ENCODE measurements at regions not wholly inside any gene's neighbourhood (a gene's known extent, or its start where the extent isn't known, plus 50 kb on each side); places are given as distances from the start of the nearest gene placed in this dataset.

DNA sequence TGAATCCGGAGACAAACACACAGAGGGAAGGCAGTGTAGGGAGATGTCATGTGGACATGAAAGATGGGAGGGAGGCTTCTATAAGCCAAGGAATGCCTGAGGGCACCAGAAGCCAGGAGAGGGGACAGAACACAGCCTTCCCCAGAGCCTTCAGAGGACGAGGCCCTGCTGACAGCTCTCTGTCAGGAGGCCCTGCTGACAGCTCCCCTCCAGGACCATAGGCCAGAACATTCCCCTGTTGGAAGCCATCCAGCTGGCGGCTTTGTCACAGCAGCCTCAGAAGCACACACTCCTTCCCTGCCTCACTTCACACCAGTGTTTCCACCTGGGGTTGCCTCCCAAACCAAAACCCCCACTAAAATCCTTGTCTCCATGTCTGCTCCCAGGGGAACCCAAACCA lies 171.3 kb upstream of the ID2 start:
- no peak for DNase-seq
- Mint-ChIP-seq H3K27me3 (ENCODE audit: insufficient read depth) (peaks cover 6% of the 10 kb centered on the region), H3K4me3 (no peak overlapping the region), H3K36me3 (ENCODE audit: low read depth) (peaks cover 7% of the 10 kb centered on the region), H3K4me1 (peaks cover 5% of the 10 kb centered on the region), H3K27ac (no peak overlapping the region), H3K9me3 (peaks cover 29% of the 10 kb centered on the region)
- H3K27me3 ChIP-seq (ENCODE audit: control insufficient read depth, insufficient read depth, low read length, poor library complexity, severe bottlenecking), result no peaks in the 10 kb centered on the region
- no peak overlapping the region for H3K27ac ChIP-seq (ENCODE audit: low read depth, low read length)
- no peak overlapping the region for H3K4me3 ChIP-seq (ENCODE audit: low read length)
- no peaks in the 10 kb centered on the region for H3K4me1 ChIP-seq (ENCODE audit: control insufficient read depth, insufficient read depth, low read length)
- 89 to 100% methylated on average over 1 to 3 of the region's 3 CpGs for WGBS, 2 experiments (ENCODE audit: insufficient coverage in 1 of 2, insufficient read length in 1 of 2)
- peaks cover 7% of the 10 kb centered on the region for H3K9me3 ChIP-seq (ENCODE audit: control insufficient read depth, low read length)
- H3K36me3 ChIP-seq (ENCODE audit: control insufficient read depth, insufficient read depth, low read length), result no peaks in the 10 kb centered on the region
- TF ChIP-seq, protein P1, sequence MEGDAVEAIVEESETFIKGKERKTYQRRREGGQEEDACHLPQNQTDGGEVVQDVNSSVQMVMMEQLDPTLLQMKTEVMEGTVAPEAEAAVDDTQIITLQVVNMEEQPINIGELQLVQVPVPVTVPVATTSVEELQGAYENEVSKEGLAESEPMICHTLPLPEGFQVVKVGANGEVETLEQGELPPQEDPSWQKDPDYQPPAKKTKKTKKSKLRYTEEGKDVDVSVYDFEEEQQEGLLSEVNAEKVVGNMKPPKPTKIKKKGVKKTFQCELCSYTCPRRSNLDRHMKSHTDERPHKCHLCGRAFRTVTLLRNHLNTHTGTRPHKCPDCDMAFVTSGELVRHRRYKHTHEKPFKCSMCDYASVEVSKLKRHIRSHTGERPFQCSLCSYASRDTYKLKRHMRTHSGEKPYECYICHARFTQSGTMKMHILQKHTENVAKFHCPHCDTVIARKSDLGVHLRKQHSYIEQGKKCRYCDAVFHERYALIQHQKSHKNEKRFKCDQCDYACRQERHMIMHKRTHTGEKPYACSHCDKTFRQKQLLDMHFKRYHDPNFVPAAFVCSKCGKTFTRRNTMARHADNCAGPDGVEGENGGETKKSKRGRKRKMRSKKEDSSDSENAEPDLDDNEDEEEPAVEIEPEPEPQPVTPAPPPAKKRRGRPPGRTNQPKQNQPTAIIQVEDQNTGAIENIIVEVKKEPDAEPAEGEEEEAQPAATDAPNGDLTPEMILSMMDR (conservative IDR thresholded peaks at IDR 0.05), result no peak
- no peak overlapping the region for H3K9ac ChIP-seq (ENCODE audit: extremely low read depth, low read length, poor library complexity, severe bottlenecking)

DNA sequence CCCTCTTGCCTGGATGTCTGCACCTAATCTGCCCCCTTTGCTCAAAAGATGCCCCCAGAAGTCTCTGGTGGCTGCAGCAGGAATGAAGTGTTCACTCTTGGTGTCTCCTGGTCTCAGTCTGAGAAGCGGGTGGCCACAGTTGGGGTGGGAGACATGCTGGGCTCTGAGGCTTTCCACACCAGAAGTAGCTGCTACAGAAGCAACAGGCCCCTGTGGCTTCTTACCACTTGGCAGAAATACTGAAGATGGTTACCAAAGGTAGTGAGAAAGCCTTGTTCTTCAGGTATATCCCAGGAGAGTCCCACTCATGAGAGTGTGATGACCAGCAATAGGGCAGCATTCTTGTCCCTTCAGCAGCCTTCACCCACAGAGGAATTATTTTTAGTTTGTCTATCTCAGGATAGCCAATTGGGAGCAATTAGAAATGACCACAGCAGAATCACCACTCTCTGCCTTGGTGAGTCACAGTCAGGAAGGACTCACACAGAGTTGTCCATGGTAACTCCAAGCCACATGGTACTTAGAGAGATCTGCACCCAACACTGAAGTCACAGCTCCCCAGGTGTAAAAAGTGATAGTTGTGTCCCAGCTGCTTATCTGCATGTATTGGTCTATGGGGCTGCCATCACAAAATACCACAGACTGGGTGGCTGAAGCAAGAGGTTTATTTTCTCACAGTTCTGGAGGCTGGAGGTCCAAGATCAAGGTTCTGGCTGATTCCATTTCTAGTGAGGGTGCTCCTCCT lies 169.8 kb upstream of the ID2 start:
- H3K27ac ChIP-seq (ENCODE audit: low read depth, low read length), result no peak overlapping the region
- peaks cover 7% of the 10 kb centered on the region for H3K4me1 Mint-ChIP-seq
- TF ChIP-seq, protein P1 (conservative IDR thresholded peaks at IDR 0.05), result no peak
- no peak overlapping the region for H3K9ac ChIP-seq (ENCODE audit: extremely low read depth, low read length, poor library complexity, severe bottlenecking)
- WGBS, 2 experiments (ENCODE audit: insufficient coverage in 1 of 2, insufficient read length in 1 of 2), result 88 to 100% methylated on average over 1 of the region's 1 CpG
- H3K4me3 ChIP-seq (ENCODE audit: low read length), result no peak overlapping the region
- H3K9me3 ChIP-seq (ENCODE audit: control insufficient read depth, low read length), result peaks cover 7% of the 10 kb centered on the region
- peaks cover 24% of the 10 kb centered on the region for H3K9me3 Mint-ChIP-seq
- H3K4me3 Mint-ChIP-seq, result no peak overlapping the region
- no peak for DNase-seq
- H3K27me3 ChIP-seq (ENCODE audit: control insufficient read depth, insufficient read depth, low read length, poor library complexity, severe bottlenecking), result no peaks in the 10 kb centered on the region
- peaks cover 6% of the 10 kb centered on the region for H3K27me3 Mint-ChIP-seq (ENCODE audit: insufficient read depth)
- H3K4me1 ChIP-seq (ENCODE audit: control insufficient read depth, insufficient read depth, low read length), result no peaks in the 10 kb centered on the region
- no peak overlapping the region for H3K27ac Mint-ChIP-seq
- H3K36me3 Mint-ChIP-seq (ENCODE audit: low read depth), result peaks cover 4% of the 10 kb centered on the region
- H3K36me3 ChIP-seq (ENCODE audit: control insufficient read depth, insufficient read depth, low read length), result no peaks in the 10 kb centered on the region

DNA sequence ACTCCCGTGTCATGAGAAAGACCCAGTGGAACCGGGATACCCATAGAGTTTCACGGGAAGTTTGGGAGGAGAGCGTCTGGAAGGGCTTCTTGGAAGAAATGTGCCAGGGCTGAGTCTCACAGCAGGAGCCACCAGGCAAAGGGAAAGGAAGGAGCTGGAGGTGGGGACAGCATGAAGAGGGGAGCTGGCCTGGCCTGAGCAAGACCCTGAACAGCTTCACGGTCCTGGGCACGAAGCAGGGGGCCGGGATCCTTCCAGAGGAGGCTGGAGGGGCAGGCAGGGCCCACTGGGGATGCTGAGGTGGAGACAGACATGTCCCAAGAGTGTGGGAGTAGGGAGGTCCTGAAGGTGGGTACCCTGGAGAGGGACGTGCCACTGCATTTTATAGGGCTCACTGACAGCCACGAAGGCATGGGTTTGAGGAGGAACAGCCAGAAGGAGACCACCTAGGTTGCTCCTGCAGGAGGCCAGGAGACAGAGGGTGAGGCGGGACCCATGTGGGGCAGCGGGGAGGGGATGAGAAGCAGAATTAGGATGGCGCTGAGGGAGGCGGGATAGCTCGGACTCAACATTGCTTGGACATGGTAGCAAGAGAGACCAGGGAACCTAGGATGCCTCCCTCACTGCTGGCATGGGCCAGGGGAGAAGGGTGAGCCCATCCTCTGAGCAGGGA lies 168.1 kb upstream of the ID2 start:
- peaks cover 4% of the 10 kb centered on the region for H3K36me3 Mint-ChIP-seq (ENCODE audit: low read depth)
- TF ChIP-seq, protein P1 (conservative IDR thresholded peaks at IDR 0.05), result no peak
- H3K4me3 Mint-ChIP-seq, result no peak overlapping the region
- H3K9me3 Mint-ChIP-seq, result peaks cover 19% of the 10 kb centered on the region
- H3K27ac ChIP-seq (ENCODE audit: low read depth, low read length), result no peak overlapping the region
- H3K4me1 ChIP-seq (ENCODE audit: control insufficient read depth, insufficient read depth, low read length), result no peaks in the 10 kb centered on the region
- no peaks in the 10 kb centered on the region for H3K36me3 ChIP-seq (ENCODE audit: control insufficient read depth, insufficient read depth, low read length)
- peaks cover 5% of the 10 kb centered on the region for H3K27me3 Mint-ChIP-seq (ENCODE audit: insufficient read depth)
- WGBS, 2 experiments (ENCODE audit: insufficient coverage in 1 of 2, insufficient read length in 1 of 2), result 91 to 92% methylated on average over 11 to 14 of the region's 14 CpGs
- H3K27ac Mint-ChIP-seq, result no peak overlapping the region
- no peak for DNase-seq
- H3K9ac ChIP-seq (ENCODE audit: extremely low read depth, low read length, poor library complexity, severe bottlenecking), result no peak overlapping the region
- peaks cover 7% of the 10 kb centered on the region for H3K4me1 Mint-ChIP-seq
- H3K27me3 ChIP-seq (ENCODE audit: control insufficient read depth, insufficient read depth, low read length, poor library complexity, severe bottlenecking), result no peaks in the 10 kb centered on the region
- H3K9me3 ChIP-seq (ENCODE audit: control insufficient read depth, low read length), result peaks cover 7% of the 10 kb centered on the region
- H3K4me3 ChIP-seq (ENCODE audit: low read length), result no peak overlapping the region

Data from endodermal cell (in vitro differentiated cells).